ENCODE measurements at regions not wholly inside any gene's neighbourhood (a gene's known extent, or its start where the extent isn't known, plus 50 kb on each side); places are given as distances from the start of the nearest gene placed in this dataset.

DNA sequence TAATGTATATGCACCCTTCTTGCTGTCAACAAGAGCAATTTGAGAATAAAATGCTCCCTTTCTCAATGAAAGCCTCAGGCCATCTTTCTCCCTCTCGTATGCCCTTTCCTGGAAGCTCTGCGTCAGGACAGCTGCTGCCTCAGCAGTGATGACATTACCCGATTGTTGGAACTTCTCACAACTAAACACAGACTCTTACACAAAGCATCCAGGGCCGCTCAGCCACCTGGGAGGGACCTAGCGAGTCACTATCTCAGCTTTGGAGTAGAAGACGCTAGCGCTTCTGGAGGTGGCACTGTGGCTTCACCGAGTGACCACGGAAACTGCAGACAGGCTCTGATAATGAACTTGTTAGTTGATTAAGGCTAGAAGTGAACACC, 153.2 kb upstream of the SOX1 start:
- H3K9me3 Mint-ChIP-seq (ENCODE audit: low read depth) = no peaks in the 10 kb centered on the region
- H3K4me1 Mint-ChIP-seq (ENCODE audit: low read depth) = peaks cover 3% of the 10 kb centered on the region
- TF ChIP-seq, protein P1, sequence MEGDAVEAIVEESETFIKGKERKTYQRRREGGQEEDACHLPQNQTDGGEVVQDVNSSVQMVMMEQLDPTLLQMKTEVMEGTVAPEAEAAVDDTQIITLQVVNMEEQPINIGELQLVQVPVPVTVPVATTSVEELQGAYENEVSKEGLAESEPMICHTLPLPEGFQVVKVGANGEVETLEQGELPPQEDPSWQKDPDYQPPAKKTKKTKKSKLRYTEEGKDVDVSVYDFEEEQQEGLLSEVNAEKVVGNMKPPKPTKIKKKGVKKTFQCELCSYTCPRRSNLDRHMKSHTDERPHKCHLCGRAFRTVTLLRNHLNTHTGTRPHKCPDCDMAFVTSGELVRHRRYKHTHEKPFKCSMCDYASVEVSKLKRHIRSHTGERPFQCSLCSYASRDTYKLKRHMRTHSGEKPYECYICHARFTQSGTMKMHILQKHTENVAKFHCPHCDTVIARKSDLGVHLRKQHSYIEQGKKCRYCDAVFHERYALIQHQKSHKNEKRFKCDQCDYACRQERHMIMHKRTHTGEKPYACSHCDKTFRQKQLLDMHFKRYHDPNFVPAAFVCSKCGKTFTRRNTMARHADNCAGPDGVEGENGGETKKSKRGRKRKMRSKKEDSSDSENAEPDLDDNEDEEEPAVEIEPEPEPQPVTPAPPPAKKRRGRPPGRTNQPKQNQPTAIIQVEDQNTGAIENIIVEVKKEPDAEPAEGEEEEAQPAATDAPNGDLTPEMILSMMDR (IDR thresholded peaks at IDR 0.05; ENCODE audit: unreplicated experiment) = no peak
- no peak overlapping the region for H3K27ac Mint-ChIP-seq
- H3K36me3 Mint-ChIP-seq (ENCODE audit: insufficient read depth) = no peaks in the 10 kb centered on the region
- DNase-seq (ENCODE audit: low spot score, unreplicated experiment) = peak; percentile 5
- peaks cover 51% of the 10 kb centered on the region for H3K27me3 Mint-ChIP-seq
- H3K4me3 Mint-ChIP-seq (ENCODE audit: low read depth) = no peak overlapping the region

- DNase-seq (ENCODE audit: low spot score, unreplicated experiment) = peak; percentile 9
- peaks cover 51% of the 10 kb centered on the region for H3K27me3 Mint-ChIP-seq
- no peak overlapping the region for H3K4me3 Mint-ChIP-seq (ENCODE audit: low read depth)
- H3K4me1 Mint-ChIP-seq (ENCODE audit: low read depth) = peaks cover 3% of the 10 kb centered on the region
- TF ChIP-seq, protein P1 (IDR thresholded peaks at IDR 0.05; ENCODE audit: unreplicated experiment) = no peak
- H3K36me3 Mint-ChIP-seq (ENCODE audit: insufficient read depth) = no peaks in the 10 kb centered on the region
- no peaks in the 10 kb centered on the region for H3K9me3 Mint-ChIP-seq (ENCODE audit: low read depth)
- H3K27ac Mint-ChIP-seq = no peak overlapping the region
These were observed 152.5 kb upstream of the SOX1 start for GRCh38 chr13:111914241-111915103.

DNA sequence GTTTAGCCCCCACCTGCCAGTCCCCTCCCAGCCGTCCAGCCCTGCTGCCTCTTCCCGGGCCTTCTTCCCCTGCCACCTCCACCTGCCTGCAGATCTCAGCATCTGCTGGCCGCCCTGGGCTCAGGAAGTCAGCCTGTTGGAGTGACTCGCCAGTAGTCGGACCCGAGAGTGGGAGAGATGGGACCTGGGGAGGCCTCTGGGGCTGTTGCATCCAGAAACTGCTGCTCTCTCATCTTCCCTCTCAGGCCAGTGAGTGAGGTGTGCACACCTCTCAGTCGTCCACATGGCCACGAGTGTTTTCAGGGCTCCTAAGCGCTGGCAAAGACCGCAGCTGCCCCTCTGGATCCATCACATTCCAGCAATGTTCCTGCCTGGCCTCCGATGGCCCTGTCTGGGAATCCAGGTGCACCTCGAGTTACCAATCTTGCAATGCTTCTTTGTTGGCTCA, 151.8 kb upstream of the SOX1 start:
- Mint-ChIP-seq H3K4me3 (ENCODE audit: low read depth) (no peak overlapping the region), H3K9me3 (ENCODE audit: low read depth) (no peaks in the 10 kb centered on the region), H3K36me3 (ENCODE audit: insufficient read depth) (no peaks in the 10 kb centered on the region), H3K27me3 (peaks cover 56% of the 10 kb centered on the region), H3K27ac (no peak overlapping the region), H3K4me1 (ENCODE audit: low read depth) (peaks cover 3% of the 10 kb centered on the region)
- DNase-seq (ENCODE audit: low spot score, unreplicated experiment) = no peak
- TF ChIP-seq, protein P1 (IDR thresholded peaks at IDR 0.05; ENCODE audit: unreplicated experiment) = no peak

- DNase-seq (ENCODE audit: low spot score, unreplicated experiment) = no peak
- no peaks in the 10 kb centered on the region for H3K9me3 Mint-ChIP-seq (ENCODE audit: low read depth)
- no peaks in the 10 kb centered on the region for H3K36me3 Mint-ChIP-seq (ENCODE audit: insufficient read depth)
- H3K4me3 Mint-ChIP-seq (ENCODE audit: low read depth) = no peak overlapping the region
- H3K27ac Mint-ChIP-seq = no peak overlapping the region
- H3K27me3 Mint-ChIP-seq = peaks cover 58% of the 10 kb centered on the region
- TF ChIP-seq, protein P1 (IDR thresholded peaks at IDR 0.05; ENCODE audit: unreplicated experiment) = no peak
- H3K4me1 Mint-ChIP-seq (ENCODE audit: low read depth) = peaks cover 3% of the 10 kb centered on the region
These were observed 150.7 kb upstream of the SOX1 start for GRCh38 chr13:111916201-111916600.

GRCh38 chr13:111917086-111917485, 149.9 kb upstream of the SOX1 start:
- DNase-seq (ENCODE audit: low spot score, unreplicated experiment) = no peak
- H3K4me3 Mint-ChIP-seq (ENCODE audit: low read depth) = no peak overlapping the region
- no peak overlapping the region for H3K27ac Mint-ChIP-seq
- peaks cover 53% of the 10 kb centered on the region for H3K27me3 Mint-ChIP-seq
- peaks cover 3% of the 10 kb centered on the region for H3K4me1 Mint-ChIP-seq (ENCODE audit: low read depth)
- TF ChIP-seq, protein P1 (IDR thresholded peaks at IDR 0.05; ENCODE audit: unreplicated experiment) = no peak
- H3K36me3 Mint-ChIP-seq (ENCODE audit: insufficient read depth) = no peaks in the 10 kb centered on the region
- no peaks in the 10 kb centered on the region for H3K9me3 Mint-ChIP-seq (ENCODE audit: low read depth)

Data from progenitor cell of endocrine pancreas (in vitro differentiated cells).